OCI-LY1 (cell line): ENCODE measurements at regions not wholly inside any gene's neighbourhood (a gene's known extent, or its start where the extent isn't known, plus 50 kb on each side); places are given as distances from the start of the nearest gene placed in this dataset.
"Not testable (repeated sequence)": the region's sequence is repeated elsewhere in the genome, so short reads cannot be mapped to it uniquely, and the experiment has no call there.

Source experiments
- CTCF ChIP-seq: fragments of 200-600 bp; sonication (generic), shearing (Covaris generic); IDR thresholded peaks from 2 replicates; pipeline ENCODE4 v1.5.1; 2017; ENCODE audit warnings: mild to moderate bottlenecking, antibody characterized with exemption, low read length, moderate library complexity, mixed read lengths
- EZH2 ChIP-seq: fragments of 200-600 bp; sonication (generic), shearing (Covaris generic); IDR thresholded peaks from 2 replicates; pipeline ENCODE4 v1.8.0; 2017; ENCODE audit warnings: borderline replicate concordance, mixed run types, mild to moderate bottlenecking, antibody characterized with exemption, low read length, moderate library complexity, mixed read lengths

GRCh38 chr2:144724460-144724859 lies 204.5 kb upstream of the ZEB2 start:
- TF ChIP-seq EZH2, CTCF: not testable (repeated sequence)
